ENCODE measurements at regions not wholly inside any gene's neighbourhood (a gene's known extent, or its start where the extent isn't known, plus 50 kb on each side); places are given as distances from the start of the nearest gene placed in this dataset.

- Histone ChIP-seq H3K4me2 (replicated peaks; ENCODE audit: extremely low read depth, low read length, poor library complexity, severe bottlenecking) (no peak overlapping the region), H3K27me3 (ENCODE audit: control insufficient read depth in 2 of 2, insufficient read depth in 2 of 2, low read length in 2 of 2) (peaks cover 0 to 2% of the 10 kb centered on the region in 2 donors), H3K9me3 (replicated peaks in 1 of 2; ENCODE audit: control insufficient read depth in 1 of 2, insufficient read depth in 1 of 2, low read length in 2 of 2) (peaks cover 10 to 12% of the 10 kb centered on the region in 2 donors), H4K20me1 (ENCODE audit: insufficient read depth, low read length) (no peaks in the 10 kb centered on the region), H3K27ac (ENCODE audit: low read depth in 1 of 2, low read length in 2 of 2) (no peak overlapping the region), H3K9ac (ENCODE audit: insufficient read depth, low read length, poor library complexity, severe bottlenecking) (no peak overlapping the region), H3K36me3 (replicated peaks in 1 of 2; ENCODE audit: control insufficient read depth in 1 of 2, insufficient read depth in 2 of 2, low read length in 2 of 2) (no peaks in the 10 kb centered on the region), H3K4me3 (replicated peaks in 1 of 3; ENCODE audit: low read depth in 2 of 3, low read length in 3 of 3) (no peak overlapping the region), H3K4me1 (ENCODE audit: control insufficient read depth in 1 of 2, insufficient read depth in 2 of 2, low read length in 2 of 2) (no peaks in the 10 kb centered on the region), H2AFZ (ENCODE audit: insufficient read depth, low read depth, low read length, poor library complexity, severe bottlenecking) (no peak overlapping the region), H3K79me2 (ENCODE audit: insufficient read depth, low read length) (no peaks in the 10 kb centered on the region)
- WGBS (ENCODE audit: insufficient coverage): no CpG with 5 or more reads among the region's 2 CpGs
- H3K4me1 Mint-ChIP-seq: no peaks in the 10 kb centered on the region
- H3K9me3 Mint-ChIP-seq: peaks cover 9 to 21% (median 18%) of the 10 kb centered on the region in 7 donors
- no peak overlapping the region for H3K4me3 Mint-ChIP-seq
- no peaks in the 10 kb centered on the region for H3K36me3 Mint-ChIP-seq
- intact Hi-C loops (cut with micrococcal nuclease): no loop called here
- no peak for TF ChIP-seq CTCF (IDR thresholded peaks at IDR 0.05)
- no peak for DNase-seq
- H3K27ac Mint-ChIP-seq: no peak overlapping the region
- H3K27me3 Mint-ChIP-seq (ENCODE audit: low read depth in 3 of 3): peaks cover 1 to 23% (median 5%) of the 10 kb centered on the region in 3 donors
Measured at GRCh38 chr17:72481572-72481971, 360.8 kb downstream of the SOX9 start.

GRCh38 chr17:72485596-72485995 lies 364.8 kb downstream of the SOX9 start:
- H3K79me2 ChIP-seq (ENCODE audit: insufficient read depth, low read length): no peaks in the 10 kb centered on the region
- H3K4me2 ChIP-seq (replicated peaks; ENCODE audit: extremely low read depth, low read length, poor library complexity, severe bottlenecking): no peak overlapping the region
- no CpG with 5 or more reads among the region's 4 CpGs for WGBS (ENCODE audit: insufficient coverage)
- no peak overlapping the region for H3K27ac ChIP-seq (ENCODE audit: low read depth in 1 of 2, low read length in 2 of 2)
- H3K9ac ChIP-seq (ENCODE audit: insufficient read depth, low read length, poor library complexity, severe bottlenecking): no peak overlapping the region
- no peaks in the 10 kb centered on the region for H3K27me3 ChIP-seq (ENCODE audit: control insufficient read depth in 2 of 2, insufficient read depth in 2 of 2, low read length in 2 of 2)
- no peak overlapping the region for H2AFZ ChIP-seq (ENCODE audit: insufficient read depth, low read depth, low read length, poor library complexity, severe bottlenecking)
- no peak overlapping the region for H3K4me3 ChIP-seq (replicated peaks in 1 of 3; ENCODE audit: low read depth in 2 of 3, low read length in 3 of 3)
- H3K9me3 Mint-ChIP-seq: peaks cover 4 to 16% (median 13%) of the 10 kb centered on the region in 7 donors
- H3K36me3 Mint-ChIP-seq: no peaks in the 10 kb centered on the region
- no peak overlapping the region for H3K4me3 Mint-ChIP-seq
- H3K4me1 Mint-ChIP-seq: no peaks in the 10 kb centered on the region
- intact Hi-C loops (cut with micrococcal nuclease): no loop called here
- H3K27me3 Mint-ChIP-seq (ENCODE audit: low read depth in 3 of 3): peaks cover 1 to 13% (median 4%) of the 10 kb centered on the region in 3 donors
- H3K9me3 ChIP-seq (replicated peaks in 1 of 2; ENCODE audit: control insufficient read depth in 1 of 2, insufficient read depth in 1 of 2, low read length in 2 of 2): peaks cover 10 to 11% of the 10 kb centered on the region in 2 donors
- no peak for DNase-seq
- no peaks in the 10 kb centered on the region for H3K36me3 ChIP-seq (replicated peaks in 1 of 2; ENCODE audit: control insufficient read depth in 1 of 2, insufficient read depth in 2 of 2, low read length in 2 of 2)
- no peaks in the 10 kb centered on the region for H4K20me1 ChIP-seq (ENCODE audit: insufficient read depth, low read length)
- no peak for TF ChIP-seq CTCF (IDR thresholded peaks at IDR 0.05)
- H3K27ac Mint-ChIP-seq: no peak overlapping the region
- H3K4me1 ChIP-seq (ENCODE audit: control insufficient read depth in 1 of 2, insufficient read depth in 2 of 2, low read length in 2 of 2): no peaks in the 10 kb centered on the region
